GM19455 (cell line): ENCODE measurements at regions not wholly inside any gene's neighbourhood (a gene's known extent, or its start where the extent isn't known, plus 50 kb on each side); places are given as distances from the start of the nearest gene placed in this dataset.
A peak's percentile ranks its signal among the peaks of the same experiment; 100 is the strongest.
"Not testable (repeated sequence)": the region's sequence is repeated elsewhere in the genome, so short reads cannot be mapped to it uniquely, and the experiment has no call there.

Experiments used
- ATAC-seq: cut with Tn5 transposase; IDR thresholded peaks from one replicate; pipeline ENCODE4 v1.9.1; 2021; ENCODE audit not compliant: unreplicated experiment

GRCh38 chr19:27851002-27851481 lies 1361.9 kb downstream of the UQCRFS1 start:
- ATAC-seq: no peak

GRCh38 chr19:27846944-27847343 lies 1366.0 kb downstream of the UQCRFS1 start:
- ATAC-seq: no peak

GRCh38 chr19:27844261-27844660 lies 1368.7 kb downstream of the UQCRFS1 start:
- no peak for ATAC-seq

GRCh38 chr19:27843861-27844260 lies 1369.1 kb downstream of the UQCRFS1 start:
- ATAC-seq: no peak

GRCh38 chr19:27833031-27833430 lies 1379.9 kb downstream of the UQCRFS1 start:
- no peak for ATAC-seq

GRCh38 chr19:27828829-27829228 lies 1384.1 kb downstream of the UQCRFS1 start:
- ATAC-seq: no peak

GRCh38 chr19:27824108-27824507 lies 1388.8 kb downstream of the UQCRFS1 start:
- ATAC-seq: no peak

- no peak for ATAC-seq
These were observed 1390.6 kb downstream of the UQCRFS1 start for GRCh38 chr19:27822336-27822735.

GRCh38 chr19:27821418-27822018 lies 1391.4 kb downstream of the UQCRFS1 start:
- ATAC-seq: no peak

- no peak for ATAC-seq
These were observed 1397.0 kb downstream of the UQCRFS1 start for GRCh38 chr19:27815985-27816384.

- ATAC-seq: not testable (repeated sequence)
These were observed 1398.1 kb downstream of the UQCRFS1 start for GRCh38 chr19:27814834-27815233.

GRCh38 chr19:27814274-27814673 lies 1398.7 kb downstream of the UQCRFS1 start:
- not testable (repeated sequence) for ATAC-seq

- no peak for ATAC-seq
These were observed 1406.4 kb downstream of the UQCRFS1 start for GRCh38 chr19:27806471-27807070.

- no peak for ATAC-seq
These were observed 1407.1 kb downstream of the UQCRFS1 start for GRCh38 chr19:27805848-27806247.

- ATAC-seq: not testable (repeated sequence)
These were observed 1410.7 kb downstream of the UQCRFS1 start for GRCh38 chr19:27802293-27802692.

- ATAC-seq: no peak
These were observed 1416.4 kb downstream of the UQCRFS1 start for GRCh38 chr19:27796540-27796939.

GRCh38 chr19:27796073-27796472 lies 1416.9 kb downstream of the UQCRFS1 start:
- no peak for ATAC-seq

GRCh38 chr19:27795369-27795768 lies 1417.6 kb downstream of the UQCRFS1 start:
- ATAC-seq: no peak

- no peak for ATAC-seq
These were observed 1418.4 kb downstream of the UQCRFS1 start for GRCh38 chr19:27794494-27795042.

GRCh38 chr19:27793644-27794493 lies 1419.1 kb downstream of the UQCRFS1 start:
- ATAC-seq: peak; percentile 90

- ATAC-seq: peak; percentile 75
These were observed 1419.8 kb downstream of the UQCRFS1 start for GRCh38 chr19:27793128-27793643.
